IPS-NIHi11 (cell line): ENCODE measurements at regions not wholly inside any gene's neighbourhood (a gene's known extent, or its start where the extent isn't known, plus 50 kb on each side); places are given as distances from the start of the nearest gene placed in this dataset.
"Not testable (repeated sequence)": the region's sequence is repeated elsewhere in the genome, so short reads cannot be mapped to it uniquely, and the experiment has no call there.

Experiments
- DNase-seq: peaks from one replicate; pipeline ENCODE4 v3.0.0; 2012; ENCODE audit warnings: mixed read lengths, low spot score

GRCh38 chr13:44812818-44813217 is 176.5 kb downstream of the NUFIP1 start:
- no peak for DNase-seq

- DNase-seq, result no peak
Observed at GRCh38 chr13:44810061-44810840, 179.0 kb downstream of the NUFIP1 start.

GRCh38 chr13:44809190-44809589 is 180.1 kb downstream of the NUFIP1 start:
- DNase-seq, result no peak

- no peak for DNase-seq
Observed at GRCh38 chr13:44808185-44808584, 181.1 kb downstream of the NUFIP1 start.

GRCh38 chr13:44807449-44808034 is 181.7 kb downstream of the NUFIP1 start:
- DNase-seq, result no peak

GRCh38 chr13:44806826-44807225 is 182.4 kb downstream of the NUFIP1 start:
- DNase-seq, result no peak

GRCh38 chr13:44805585-44805984 is 183.7 kb downstream of the NUFIP1 start:
- no peak for DNase-seq

GRCh38 chr13:44803390-44803789 is 185.9 kb downstream of the NUFIP1 start:
- no peak for DNase-seq

GRCh38 chr13:44802491-44802890 is 186.8 kb downstream of the NUFIP1 start:
- DNase-seq, result no peak

GRCh38 chr13:44801990-44802389 is 187.3 kb downstream of the NUFIP1 start:
- no peak for DNase-seq

- DNase-seq, result no peak
Observed at GRCh38 chr13:44800626-44801025, 188.6 kb downstream of the NUFIP1 start.

- no peak for DNase-seq
Observed at GRCh38 chr13:44797685-44798084, 191.6 kb downstream of the NUFIP1 start.

GRCh38 chr13:44796597-44797490 is 192.4 kb downstream of the NUFIP1 start:
- DNase-seq, result no peak

- DNase-seq, result not testable (repeated sequence)
Observed at GRCh38 chr13:44796039-44796438, 193.2 kb downstream of the NUFIP1 start.

- no peak for DNase-seq
Observed at GRCh38 chr13:44795176-44795575, 194.1 kb downstream of the NUFIP1 start.

GRCh38 chr13:44792096-44792495 is 197.2 kb downstream of the NUFIP1 start:
- DNase-seq, result no peak

GRCh38 chr13:44790289-44790688 is 199.0 kb downstream of the NUFIP1 start:
- DNase-seq, result no peak

GRCh38 chr13:44787617-44788016 is 201.7 kb downstream of the NUFIP1 start:
- DNase-seq, result no peak

- no peak for DNase-seq
Observed at GRCh38 chr13:44786756-44787155, 202.5 kb downstream of the NUFIP1 start.

GRCh38 chr13:44785401-44785800 is 203.9 kb downstream of the NUFIP1 start:
- no peak for DNase-seq

GRCh38 chr13:44784708-44785080 is 204.6 kb downstream of the NUFIP1 start:
- no peak for DNase-seq

GRCh38 chr13:44783994-44784707 is 205.1 kb downstream of the NUFIP1 start:
- DNase-seq, result no peak
